GM18507 (cell line): ENCODE measurements at regions not wholly inside any gene's neighbourhood (a gene's known extent, or its start where the extent isn't known, plus 50 kb on each side); places are given as distances from the start of the nearest gene placed in this dataset.
A peak's percentile ranks its signal among the peaks of the same experiment; 100 is the strongest.

Source experiments
- DNase-seq: peaks from one replicate; pipeline ENCODE4 v3.0.0; 2011; ENCODE audit warnings: low read depth; ENCODE audit not compliant: insufficient read length; ENCODE audit errors: extremely low spot score
- FAIRE-seq: peaks from 2 replicates; lab custom pipeline; 2011; peaks lifted over from hg19 to GRCh38; lab: Jason Lieb, UNC

DNA sequence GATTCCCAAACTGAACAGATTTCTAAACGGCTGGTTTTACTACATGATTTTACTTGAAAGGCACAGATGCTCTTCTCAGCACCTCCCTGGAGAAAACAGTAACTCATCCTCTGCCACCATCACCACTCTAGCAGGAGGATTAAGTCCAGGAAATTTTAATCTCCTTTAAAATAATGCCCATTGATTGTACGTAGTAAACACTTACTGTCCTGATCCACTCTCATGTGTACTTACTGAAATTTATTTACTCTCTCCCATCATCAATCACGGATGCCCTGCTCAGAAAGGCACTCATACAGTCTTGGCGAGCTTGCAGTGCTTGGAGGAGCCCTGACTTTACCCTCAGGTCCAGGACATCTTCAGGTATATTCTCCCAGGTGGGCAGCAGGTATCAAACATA lies 239.8 kb upstream of the EGLN3 start:
- no peak for FAIRE-seq

DNA sequence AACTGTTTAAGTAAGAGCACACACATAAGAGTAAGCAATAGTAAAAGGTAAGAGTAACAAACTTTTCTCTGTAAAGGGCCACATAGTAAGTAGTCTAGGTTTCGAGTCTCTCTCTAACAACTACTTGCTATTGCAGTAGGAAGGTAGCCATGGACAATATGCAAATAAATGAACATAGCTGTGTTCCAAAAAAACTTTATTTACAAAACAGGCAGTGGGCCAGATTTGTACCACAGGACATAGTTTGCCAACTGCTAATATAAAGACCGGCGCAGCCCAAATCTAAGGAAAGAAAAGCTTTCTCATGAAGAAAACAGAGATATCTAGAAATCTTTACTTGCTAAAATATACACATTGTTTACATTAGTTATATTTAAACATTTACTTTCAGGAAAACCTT lies 239.0 kb upstream of the EGLN3 start:
- DNase-seq (no peak), FAIRE-seq (no peak)

More for the DNA sequence above, 239.8 kb upstream of the EGLN3 start:
- no peak for DNase-seq

GRCh38 chr14:34187519-34188044 lies 236.7 kb upstream of the EGLN3 start:
- DNase-seq (no peak), FAIRE-seq (no peak)

DNA sequence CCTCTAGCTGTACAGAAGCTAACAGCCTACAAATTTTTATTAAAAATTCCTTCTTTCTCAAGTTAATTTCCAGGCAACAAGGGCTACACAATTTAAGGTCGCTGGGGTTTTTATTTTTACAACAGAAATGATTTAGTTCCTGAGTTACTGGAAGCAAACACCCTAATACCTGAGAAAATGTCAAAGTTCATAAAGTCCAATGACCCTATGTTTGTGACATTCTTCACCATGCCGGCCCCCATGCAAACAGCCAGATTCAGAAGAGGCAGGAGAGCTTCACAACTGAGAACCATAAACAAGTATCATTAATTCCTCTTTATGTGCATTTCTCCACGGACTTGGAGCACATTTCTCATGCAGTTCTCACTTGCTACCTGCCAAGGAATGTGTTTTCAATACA lies 236.2 kb upstream of the EGLN3 start:
- DNase-seq (no peak), FAIRE-seq (no peak)

- FAIRE-seq (no peak), DNase-seq (no peak)
Observed at GRCh38 chr14:34184126-34184525, 233.3 kb upstream of the EGLN3 start.

GRCh38 chr14:34183478-34183877 lies 232.6 kb upstream of the EGLN3 start:
- no peak for FAIRE-seq

GRCh38 chr14:34181338-34181737 lies 230.5 kb upstream of the EGLN3 start:
- no peak for FAIRE-seq
- no peak for DNase-seq

More at GRCh38 chr14:34183478-34183877, 232.6 kb upstream of the EGLN3 start:
- DNase-seq: no peak

DNA sequence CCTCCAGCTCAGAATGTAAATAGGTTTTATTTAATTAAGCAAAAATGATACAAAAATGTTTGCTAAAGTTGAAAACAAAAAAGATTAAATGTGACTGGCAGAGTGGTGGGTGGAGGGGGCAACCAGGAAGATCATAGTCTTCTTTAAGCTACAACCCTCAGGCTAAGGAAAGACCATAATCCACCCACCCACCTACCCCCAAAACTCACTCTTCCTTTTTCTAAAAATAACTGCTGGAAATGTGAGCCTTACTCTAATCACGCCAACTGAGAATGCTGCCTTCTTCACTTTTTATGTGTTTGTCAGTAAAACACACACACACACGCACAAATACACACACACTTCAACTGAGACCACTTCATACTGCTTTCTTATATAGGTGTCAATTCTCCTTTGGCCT lies 230.0 kb upstream of the EGLN3 start:
- FAIRE-seq (peak; percentile 63), DNase-seq (no peak)

DNA sequence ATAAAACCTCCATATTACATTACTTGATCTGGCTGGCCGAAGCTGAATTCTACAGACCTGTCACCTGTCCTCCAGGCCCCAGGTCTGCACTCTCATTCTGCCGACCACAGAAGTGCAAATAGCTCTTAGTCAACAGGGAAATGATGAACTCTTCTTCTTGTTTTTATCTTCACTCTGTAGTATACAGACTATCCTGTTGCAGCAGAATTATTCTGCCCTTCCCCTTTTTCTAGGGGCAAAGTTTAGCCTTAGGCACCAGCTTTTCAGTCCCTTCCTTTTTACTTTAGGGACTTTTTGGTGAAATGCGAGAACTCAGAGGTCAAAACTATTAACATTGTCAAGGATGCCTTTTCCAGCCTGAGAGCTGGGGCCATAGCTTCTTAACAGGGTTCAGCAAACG lies 229.6 kb upstream of the EGLN3 start:
- DNase-seq: no peak
- FAIRE-seq: no peak

GRCh38 chr14:34179727-34180126 lies 228.9 kb upstream of the EGLN3 start:
- peak; percentile 56 for FAIRE-seq
- no peak for DNase-seq

DNA sequence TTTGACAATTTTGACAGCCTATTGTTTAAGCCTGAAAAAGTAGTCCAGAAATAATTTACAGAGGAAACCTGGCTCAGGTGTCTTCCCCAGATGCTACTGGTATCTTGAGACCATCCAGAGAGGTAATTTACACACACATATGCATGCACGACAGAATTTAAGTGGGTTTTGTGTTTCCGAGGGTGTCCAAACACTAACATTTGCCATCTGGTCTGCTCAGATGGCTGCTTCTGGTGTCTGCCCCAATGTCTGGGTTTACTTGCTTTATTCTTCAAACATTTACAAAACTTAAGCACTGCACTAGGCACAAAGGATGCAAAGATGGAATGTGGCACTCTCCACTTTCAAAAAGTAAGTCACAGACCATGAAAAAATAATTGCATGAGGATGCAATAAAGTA lies 226.6 kb upstream of the EGLN3 start:
- DNase-seq: no peak
- FAIRE-seq: no peak

GRCh38 chr14:34175574-34175973 lies 224.7 kb upstream of the EGLN3 start:
- DNase-seq (no peak), FAIRE-seq (peak; percentile 80)

DNA sequence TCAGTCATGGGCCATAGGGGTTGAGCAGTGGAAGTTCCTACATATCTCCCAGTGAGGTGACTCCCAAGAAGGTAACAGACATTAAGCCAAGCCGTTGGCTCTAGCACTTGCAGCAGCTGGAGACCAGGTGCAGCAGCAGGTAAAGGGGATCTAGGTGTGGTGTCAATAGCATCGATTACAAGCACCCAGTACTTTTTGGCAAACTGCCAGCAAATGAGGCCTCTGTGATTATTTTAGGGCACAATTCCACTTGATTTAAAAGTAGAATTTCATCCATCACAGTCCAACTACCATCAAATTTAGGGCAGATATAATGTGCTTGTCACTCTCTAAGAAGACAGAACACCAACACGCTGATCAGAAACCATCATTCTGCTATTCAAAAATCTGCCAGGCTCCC lies 224.1 kb upstream of the EGLN3 start:
- FAIRE-seq (no peak), DNase-seq (no peak)

DNA sequence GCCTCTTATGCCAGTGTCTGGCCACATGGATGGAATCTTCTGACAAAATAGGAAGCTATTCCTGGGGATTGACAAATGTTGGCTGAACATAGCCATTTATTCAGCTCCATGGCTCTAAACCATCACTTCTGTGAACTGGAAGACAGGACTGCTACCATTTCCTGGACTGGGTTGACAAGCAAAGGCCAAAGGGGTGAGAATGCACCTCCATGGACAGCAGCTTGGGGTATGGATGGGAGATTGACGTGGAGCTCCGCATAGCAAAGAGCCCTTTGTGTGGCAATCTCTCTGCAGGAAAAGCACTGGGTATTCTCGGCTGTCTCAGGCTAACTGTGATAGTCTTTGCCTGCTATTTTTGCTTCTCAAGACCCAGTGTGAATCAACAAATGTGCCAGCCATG lies 223.0 kb upstream of the EGLN3 start:
- FAIRE-seq (no peak), DNase-seq (no peak)

DNA sequence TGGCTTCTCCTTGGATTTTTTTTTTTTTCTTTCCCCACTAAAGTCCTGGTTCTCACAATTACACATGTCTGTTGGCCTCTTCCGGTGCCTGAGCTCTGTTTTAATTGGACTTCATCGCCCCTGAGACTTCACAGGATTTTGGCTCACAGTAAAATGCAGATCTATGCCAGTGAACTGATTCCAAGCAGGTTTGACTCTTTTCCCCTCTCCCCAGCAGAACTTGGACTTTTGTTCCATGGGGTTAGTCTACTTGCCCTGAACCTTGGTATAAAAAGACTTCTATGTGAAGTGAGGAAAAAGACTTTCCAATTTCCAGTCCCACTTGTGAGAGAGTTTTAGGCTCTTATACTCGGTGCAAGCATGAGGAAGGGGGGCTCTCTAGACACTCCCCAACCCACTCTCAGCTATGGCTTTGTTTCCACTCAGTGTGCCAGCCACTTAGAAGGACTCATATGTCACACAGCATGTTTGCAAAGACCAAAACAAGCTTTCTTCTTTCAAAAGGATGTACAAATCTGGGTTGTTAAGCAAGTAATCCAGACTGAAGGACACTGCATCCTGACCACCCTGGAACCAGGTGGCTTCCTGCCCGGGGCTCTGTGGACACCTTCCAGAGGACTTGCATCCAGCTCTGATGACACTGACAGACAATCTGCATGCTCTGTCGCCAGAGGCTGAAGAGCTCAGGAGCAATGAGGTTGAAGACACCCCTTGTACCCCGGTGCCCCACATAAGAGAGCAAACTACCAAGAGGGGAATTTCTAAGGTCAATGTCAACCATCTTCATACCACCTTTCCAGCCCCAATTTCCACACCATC lies 221.9 kb upstream of the EGLN3 start:
- FAIRE-seq (no peak), DNase-seq (no peak)

DNA sequence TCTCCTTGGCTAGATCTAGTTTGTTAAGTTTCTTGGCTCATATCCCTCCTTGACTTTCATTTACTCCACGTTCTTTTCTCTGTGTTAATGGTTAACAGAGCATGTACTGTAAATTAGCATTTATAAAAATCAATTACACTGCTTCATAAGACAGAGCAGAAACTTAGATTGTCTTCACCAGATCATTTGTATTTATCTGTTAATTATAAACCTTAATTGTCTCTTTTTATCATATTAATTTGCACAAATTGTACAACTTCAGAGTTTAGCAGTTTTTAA lies 221.2 kb upstream of the EGLN3 start:
- DNase-seq: no peak
- FAIRE-seq: no peak

DNA sequence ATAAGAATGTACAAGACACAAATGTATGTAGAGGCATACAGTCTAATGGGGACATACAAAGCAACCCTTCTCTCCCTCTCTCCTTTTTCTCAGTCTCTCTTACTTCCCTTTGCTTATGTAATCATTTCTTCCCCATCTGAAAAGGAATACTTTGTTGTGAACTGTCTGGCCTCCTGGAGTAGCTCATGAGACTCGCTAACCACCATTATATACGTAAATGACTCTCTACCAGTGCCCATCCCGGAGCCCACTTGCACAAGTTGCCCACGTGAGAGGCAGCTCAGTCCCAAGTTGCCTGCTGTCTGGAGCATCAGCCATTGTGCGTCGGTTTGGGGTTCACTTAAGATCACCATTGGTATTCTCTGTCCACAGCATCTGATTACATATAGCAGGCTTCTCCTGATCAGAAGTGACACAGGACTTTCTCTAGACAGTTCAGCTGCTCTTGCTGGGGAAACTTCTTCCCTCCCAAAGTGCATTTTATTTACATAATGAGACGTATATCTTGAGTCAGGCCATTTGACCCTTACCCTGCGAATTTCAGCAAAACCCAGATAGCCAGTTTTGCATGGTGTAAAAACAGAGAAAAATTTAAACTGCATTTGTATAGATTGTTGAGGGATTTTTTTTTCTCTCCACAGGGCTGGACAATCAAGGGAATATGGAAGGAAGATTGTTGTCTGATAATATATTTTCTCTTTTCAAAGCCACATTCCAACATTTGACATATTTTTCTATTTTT lies 220.7 kb upstream of the EGLN3 start:
- DNase-seq (no peak), FAIRE-seq (no peak)

DNA sequence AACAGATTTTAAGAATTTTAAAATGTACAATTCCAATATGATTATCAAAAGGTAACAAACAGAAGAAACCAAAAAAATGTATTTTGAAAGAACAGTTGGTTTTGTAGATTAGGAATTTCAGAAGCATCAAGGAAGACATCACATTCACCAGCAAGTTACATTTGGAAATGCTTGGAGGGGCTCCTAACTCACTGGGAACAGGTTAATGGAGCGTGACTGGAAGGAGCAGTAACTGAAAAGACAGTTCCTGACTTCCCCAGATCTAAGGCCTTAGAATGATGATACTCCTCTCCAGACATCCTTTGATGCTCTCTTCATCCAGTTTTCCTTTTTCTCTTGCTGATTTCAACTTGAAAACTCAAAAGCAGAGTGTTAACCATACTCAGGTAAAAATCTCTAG lies 220.0 kb upstream of the EGLN3 start:
- FAIRE-seq (no peak), DNase-seq (no peak)

- DNase-seq: no peak
- FAIRE-seq: no peak
Observed at GRCh38 chr14:34169561-34169960, 218.7 kb upstream of the EGLN3 start.

GRCh38 chr14:34168656-34169055 lies 217.8 kb upstream of the EGLN3 start:
- FAIRE-seq: no peak
- no peak for DNase-seq

DNA sequence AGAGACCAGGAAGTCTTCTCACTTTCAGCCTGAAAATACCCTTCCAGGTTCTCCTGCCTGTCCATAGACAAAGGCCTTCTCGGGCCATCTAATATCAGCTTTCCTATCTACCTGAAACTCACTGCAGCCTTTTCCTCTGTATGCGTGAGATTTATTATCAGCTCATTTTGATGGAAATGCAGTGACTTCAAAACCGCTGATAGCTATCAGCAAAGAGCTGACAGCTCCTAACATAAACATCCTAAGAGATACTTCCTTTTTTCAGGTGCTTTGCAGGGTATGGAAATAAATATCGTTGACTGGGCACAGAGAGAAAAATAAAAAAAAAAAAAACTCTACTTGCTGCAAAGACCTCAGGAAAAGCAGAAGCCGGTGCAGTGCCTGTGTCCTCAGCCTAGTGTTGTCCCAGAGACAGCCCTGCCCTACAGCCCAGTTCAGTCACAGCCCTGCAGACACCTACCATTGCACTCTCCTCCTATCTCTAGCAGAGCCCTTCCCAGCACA lies 215.0 kb upstream of the EGLN3 start:
- FAIRE-seq (no peak), DNase-seq (no peak)
